K562 (cell line): ENCODE measurements at regions not wholly inside any gene's neighbourhood (a gene's known extent, or its start where the extent isn't known, plus 50 kb on each side); places are given as distances from the start of the nearest gene placed in this dataset.

Experiments
- ATAC-seq: fragments of 200-7000 bp; cut with Tn5 transposase; 3 replicates; pipeline ENCODE4 v1.9.1; 2020; ENCODE audit warnings: moderate library complexity
- BruUV-seq: library from RNA; stranded (reverse); fragments of 400-500 nt; replicated peaks from 2 replicates; lab custom pipeline; 2021; lab: Mats Ljungman, UMichigan
- CTCF ChIA-PET: fragments of 300-600 bp; formaldehyde crosslinking; extraction: SDS; loops from one replicate; lab custom pipeline; 2021; ENCODE audit warnings: low intra/inter-chr PET ratio; lab: Yijun Ruan, JAX
- POLR2A ChIA-PET: fragments of 300-600, 350-650 bp; sonication (Branson Sonifier 250); formaldehyde crosslinking; extraction: SDS; loops from one replicate; lab custom pipeline; 2021; ENCODE audit warnings: antibody characterized with exemption, inconsistent platforms; lab: Yijun Ruan, JAX
- DNase-seq, 4 experiments: peaks; one replicate each; pipeline versions ENCODE4 v3.0.0 to v3.0.0-alpha.2; 2011 to 2018; ENCODE audit warnings: low spot score in 3 of 4, mixed read lengths in 3 of 4; ENCODE audit errors: extremely low read depth in 1 of 4
- FAIRE-seq: peaks from 2 replicates; lab custom pipeline; 2011; peaks lifted over from hg19 to GRCh38; lab: Jason Lieb, UNC
- H2AFZ ChIP-seq: 2 replicates; pipeline ENCODE4 v1.6.0; 2011; ENCODE audit warnings: low read depth, low read length, control low read depth, inconsistent platforms
- H3K27ac ChIP-seq: fragments of 200-600 bp; 3 replicates; pipeline ENCODE4 v1.8.0; 2011; ENCODE audit warnings: low read depth, mild to moderate bottlenecking, control low read depth, inconsistent platforms, low read length, moderate library complexity, mixed read lengths; ENCODE audit errors: extremely low read depth
- H3K27me3 ChIP-seq, 2 experiments: fragments of 300-600 bp in 1 of 2; 2 replicates in 1 of 2; 3 replicates in 1 of 2; pipeline versions ENCODE4 v1.6.0 to v1.8.0; 2011; ENCODE audit warnings: inconsistent platforms in 2 of 2, low read length in 2 of 2, mild to moderate bottlenecking in 1 of 2, mixed read lengths in 1 of 2, moderate library complexity in 1 of 2; ENCODE audit not compliant: control insufficient read depth in 2 of 2, insufficient read depth in 2 of 2
- H3K36me3 ChIP-seq: fragments of 300-600 bp; 3 replicates; pipeline ENCODE4 v1.8.0; 2011; ENCODE audit warnings: mild to moderate bottlenecking, low read length, inconsistent platforms; ENCODE audit not compliant: control insufficient read depth, insufficient read depth
- H3K4me1 ChIP-seq, 2 experiments: fragments of 200-600 bp in 1 of 2; replicated peaks in 1 of 2; 2 replicates in 1 of 2; 3 replicates in 1 of 2; pipeline versions ENCODE4 v1.5.1 to v1.8.0; 2011; ENCODE audit warnings: inconsistent platforms in 2 of 2, low read length in 2 of 2, mild to moderate bottlenecking in 1 of 2, mixed read lengths in 1 of 2, moderate library complexity in 1 of 2; ENCODE audit not compliant: control insufficient read depth in 2 of 2, insufficient read depth in 2 of 2
- H3K4me2 ChIP-seq: 2 replicates; pipeline ENCODE4 v1.6.1; 2011; ENCODE audit warnings: low read length, control low read depth, inconsistent platforms, mixed read lengths; ENCODE audit not compliant: insufficient read depth
- H3K4me3 ChIP-seq: fragments of 200-600 bp; sonication (generic), shearing (Covaris generic); 2 replicates; pipeline ENCODE4 v1.5.1; 2016; ENCODE audit warnings: control low read depth, inconsistent platforms
- H3K79me2 ChIP-seq: fragments of 200-600 bp; 3 replicates; pipeline ENCODE4 v1.8.0; 2011; ENCODE audit warnings: low read length, inconsistent platforms; ENCODE audit not compliant: control insufficient read depth, insufficient read depth
- H3K9ac ChIP-seq, 2 experiments: 2 replicates each; pipeline versions ENCODE4 v1.6.0 to v1.6.1; 2011; ENCODE audit warnings: low read depth in 2 of 2, low read length in 2 of 2, control low read depth in 1 of 2, inconsistent platforms in 1 of 2, mild to moderate bottlenecking in 1 of 2, mixed read lengths in 1 of 2; ENCODE audit not compliant: insufficient read depth in 1 of 2
- H3K9me1 ChIP-seq: one replicate; pipeline ENCODE4 v1.6.0; 2011; ENCODE audit warnings: inconsistent platforms, mild to moderate bottlenecking, low read length, moderate library complexity; ENCODE audit not compliant: control insufficient read depth, insufficient read depth
- H3K9me3 ChIP-seq: replicated peaks from 2 replicates; pipeline ENCODE4 v1.5.1; 2011; ENCODE audit warnings: low read depth, low read length, inconsistent platforms; ENCODE audit not compliant: control insufficient read depth, insufficient read depth
- H4K20me1 ChIP-seq: replicated peaks from 2 replicates; pipeline ENCODE4 v1.6.1; 2011; ENCODE audit warnings: low read length, inconsistent platforms, mixed read lengths; ENCODE audit not compliant: control insufficient read depth, insufficient read depth
- BRF1 ChIP-seq: IDR thresholded peaks from 3 replicates; pipeline ENCODE4 v1.6.1; 2011; ENCODE audit warnings: borderline replicate concordance, mild to moderate bottlenecking; ENCODE audit not compliant: insufficient read length; ENCODE audit errors: extremely low read depth
- CEBPG ChIP-seq, 3 experiments: fragments of 200-800 bp in 1 of 3; sonication (Bioruptor generic) in 1 of 3; sonication (generic) in 1 of 3; formaldehyde crosslinking in 1 of 3; IDR thresholded peaks in 2 of 3; conservative IDR thresholded peaks in 1 of 3; 2 replicates each; pipeline versions ENCODE4 v1.6.1 to v1.8.0; 2016 to 2022; ENCODE audit warnings: missing compliant biosample characterization in 2 of 3, missing genetic modification characterization in 2 of 3, mild to moderate bottlenecking in 1 of 3, missing genetic modification reagents in 1 of 3
- CHCHD3 ChIP-seq: fragments of 250-450 bp; sonication (Bioruptor Pico); IDR thresholded peaks from 2 replicates; pipeline ENCODE4 v2.1.2; 2022; ENCODE audit warnings: mild to moderate bottlenecking
- HDGF ChIP-seq: fragments of 450-650 bp; IDR thresholded peaks from 2 replicates; pipeline ENCODE4 v1.6.1; 2016
- MYC ChIP-seq, 2 experiments: fragments of 250-450 bp in 1 of 2; sonication (Bioruptor Pico) in 1 of 2; IDR thresholded peaks; 2 replicates each; pipeline versions ENCODE4 v1.5.1 to v1.6.1; 2012 to 2021; ENCODE audit warnings: low read depth in 2 of 2, borderline replicate concordance in 1 of 2, improper control_type of control experiment in 1 of 2, low read length in 1 of 2, mild to moderate bottlenecking in 1 of 2, moderate library complexity in 1 of 2
- SUPT5H ChIP-seq: fragments of 450-650 bp; IDR thresholded peaks from 2 replicates; pipeline ENCODE4 v1.6.1; 2016
- YBX1 ChIP-seq: fragments of 450-650 bp; IDR thresholded peaks from 2 replicates; pipeline ENCODE4 v1.7.1; 2016; ENCODE audit warnings: mild to moderate bottlenecking
- ZNF217 ChIP-seq: sonication (generic); formaldehyde crosslinking; IDR thresholded peaks from 2 replicates; pipeline ENCODE4 v1.8.0; 2022; ENCODE audit warnings: mild to moderate bottlenecking, missing genetic modification reagents
- WGBS: fragments of 100-300 bp; shearing (Covaris generic); methylation state at CpG from one replicate; pipeline ENCODE4 v1.1.6; 2016; ENCODE audit warnings: low coverage, mixed read lengths; ENCODE audit not compliant: insufficient coverage; ENCODE audit errors: missing lambda C conversion rate; 5-methylcytosine and 5-hydroxymethylcytosine counted together
- in situ Hi-C: fragments of 300-500 bp; cut with MboI; formaldehyde crosslinking; loops from 4 replicates; pipeline ENCODE4 v1.15.0; 2018; ENCODE audit warnings: inconsistent platforms, mixed read lengths
- intact Hi-C: fragments of 100-400 bp; cut with micrococcal nuclease; formaldehyde crosslinking; loops from 2 replicates; pipeline ENCODE4 v1.14.2; 2022
- TF ChIP-seq, protein P1 (sequence below), 2 experiments: fragments of 450-650 bp in 1 of 2; sonication (generic) in 1 of 2; formaldehyde crosslinking; conservative IDR thresholded peaks; 2 replicates each; pipeline versions ENCODE4 v1.4.0 to v1.8.1; 2020 to 2022; ENCODE audit warnings: mild to moderate bottlenecking in 1 of 2, missing genetic modification reagents in 1 of 2

DNA sequence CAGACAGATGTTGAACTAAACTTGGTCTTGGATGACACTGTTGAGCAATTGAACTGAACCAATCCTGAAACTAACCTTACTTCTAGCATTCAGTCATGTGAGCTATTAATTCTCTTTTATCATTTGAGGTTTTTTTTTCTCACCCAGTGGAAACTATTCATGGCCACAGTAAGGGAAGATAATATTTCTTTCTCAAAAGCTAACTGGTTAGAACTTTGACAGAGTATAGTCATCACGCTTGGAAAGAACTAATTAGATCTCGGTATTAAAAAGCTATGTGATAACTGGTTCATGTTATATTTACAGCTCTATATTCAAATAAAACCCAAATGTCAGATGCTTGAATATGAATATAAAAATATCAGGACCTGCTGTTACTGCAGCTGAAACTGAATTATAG, 89.5 kb downstream of the OTUD1 start:
- Histone ChIP-seq H3K27me3 (no peaks in the 10 kb centered on the region), H3K9me3 (no peaks in the 10 kb centered on the region), H3K36me3 (no peaks in the 10 kb centered on the region), H4K20me1 (no peaks in the 10 kb centered on the region), H3K9ac (no peak overlapping the region), H3K4me1 (no peaks in the 10 kb centered on the region), H3K79me2 (no peaks in the 10 kb centered on the region), H3K9me1 (no peaks in the 10 kb centered on the region), H3K27ac (no peak overlapping the region), H3K4me2 (no peak overlapping the region), H3K4me3 (no peak overlapping the region), H2AFZ (no peak overlapping the region)
- intact Hi-C loops: no loop called here
- ATAC-seq: no peak
- in situ Hi-C loops: loop anchor here (10.0 kb wide), 1 partner anchor 204 kb away; no protein-coding TSS in a partner anchor
- TF ChIP-seq BRF1: no peak
- TF ChIP-seq ZNF217: no peak
- TF ChIP-seq CEBPG (CRISPR knock-in tag; IDR thresholded peaks at IDR 0.05): no peak
- TF ChIP-seq CEBPG (tag; conservative IDR thresholded peaks at IDR 0.05 in 1 of 2, IDR thresholded peaks at IDR 0.05 in 1 of 2): no peak
- no peak for TF ChIP-seq SUPT5H
- TF ChIP-seq YBX1: no peak
- BruUV-seq: no TSS peak
- no peak for DNase-seq
- ChIA-PET CTCF (no interaction called here), POLR2A (no interaction called here)
- WGBS: 0% methylated on average over 2 of the region's 2 CpGs
- no peak for FAIRE-seq

DNA sequence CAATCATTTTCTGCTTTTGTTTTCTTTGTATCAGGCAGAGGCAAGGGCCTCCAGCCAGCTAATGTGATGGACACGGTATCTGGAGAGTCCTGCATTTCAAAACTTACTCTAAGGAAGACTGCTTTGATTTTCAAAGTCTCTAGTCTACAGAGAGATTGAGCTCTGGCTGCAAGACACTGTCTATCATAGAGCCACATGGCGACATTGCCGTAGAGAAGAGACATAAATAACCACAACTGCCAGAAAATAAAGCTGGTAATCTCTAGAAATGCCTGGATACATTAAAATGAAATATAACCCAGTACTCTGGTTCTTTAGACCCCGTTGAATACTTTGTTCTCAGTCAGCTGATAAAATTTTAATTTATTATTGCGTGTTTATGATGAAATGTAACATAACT, 90.8 kb downstream of the OTUD1 start:
- no peaks in the 10 kb centered on the region for H3K9me1 ChIP-seq
- TF ChIP-seq, protein P1, sequence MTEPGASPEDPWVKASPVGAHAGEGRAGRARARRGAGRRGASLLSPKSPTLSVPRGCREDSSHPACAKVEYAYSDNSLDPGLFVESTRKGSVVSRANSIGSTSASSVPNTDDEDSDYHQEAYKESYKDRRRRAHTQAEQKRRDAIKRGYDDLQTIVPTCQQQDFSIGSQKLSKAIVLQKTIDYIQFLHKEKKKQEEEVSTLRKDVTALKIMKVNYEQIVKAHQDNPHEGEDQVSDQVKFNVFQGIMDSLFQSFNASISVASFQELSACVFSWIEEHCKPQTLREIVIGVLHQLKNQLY (CRISPR knock-in tag; conservative IDR thresholded peaks at IDR 0.05): no peak
- TF ChIP-seq MYC (IDR thresholded peaks at IDR 0.05; ENCODE audit: low read depth, low read length) (no peak), MYC (CRISPR knock-in tag; IDR thresholded peaks at IDR 0.05; ENCODE audit: borderline replicate concordance, low read depth) (no peak), HDGF (no peak), CHCHD3 (CRISPR knock-in tag) (no peak)
- H3K9me3 ChIP-seq: no peaks in the 10 kb centered on the region
- H3K9ac ChIP-seq: no peak overlapping the region
- no peak overlapping the region for H2AFZ ChIP-seq
- no peak overlapping the region for H3K27ac ChIP-seq
- FAIRE-seq (no peak), ATAC-seq (no peak), DNase-seq (no peak)
- CTCF ChIA-PET: interaction anchor here (2.0 kb wide), 1 partner anchor 215 kb away, joined by 7 read pairs; no protein-coding TSS in a partner anchor
- no peak overlapping the region for H3K4me3 ChIP-seq
- H3K79me2 ChIP-seq: no peaks in the 10 kb centered on the region
- H4K20me1 ChIP-seq: no peaks in the 10 kb centered on the region
- POLR2A ChIA-PET: no interaction called here
- H3K36me3 ChIP-seq: no peaks in the 10 kb centered on the region
- no TSS peak for BruUV-seq
- no peaks in the 10 kb centered on the region for H3K27me3 ChIP-seq
- in situ Hi-C loops (loop anchor here (10.0 kb wide), 1 partner anchor 205 kb away; no protein-coding TSS in a partner anchor), intact Hi-C loops (loop anchor here (2.0 to 10.0 kb wide), 2 partner anchors 215 to 375 kb away; no protein-coding TSS in a partner anchor)
- 2% methylated on average over 5 of the region's 5 CpGs for WGBS
- no peak overlapping the region for H3K4me2 ChIP-seq
- no peaks in the 10 kb centered on the region for H3K4me1 ChIP-seq
